ENCODE measurements at regions not wholly inside any gene's neighbourhood (a gene's known extent, or its start where the extent isn't known, plus 50 kb on each side); places are given as distances from the start of the nearest gene placed in this dataset.

DNA sequence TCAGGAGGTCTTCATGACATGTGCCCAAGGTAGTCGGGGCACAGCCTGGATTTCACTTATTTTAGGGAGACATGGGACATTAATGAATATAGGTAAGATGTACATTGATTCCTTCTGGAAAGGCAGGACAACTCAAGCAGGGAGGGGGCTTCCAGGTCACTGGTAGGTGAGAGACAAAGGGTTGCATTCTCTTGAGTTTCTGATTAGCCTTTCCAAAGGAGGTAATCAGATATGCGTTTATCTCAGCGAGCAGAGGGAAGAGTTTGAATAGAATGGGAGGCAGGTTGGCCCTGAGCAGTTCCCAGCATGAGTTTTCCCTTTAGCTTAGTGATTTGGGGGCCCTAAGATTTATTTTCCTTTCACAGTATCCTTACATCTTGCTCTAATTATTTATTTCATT, 443.8 kb upstream of the EEF2KMT start:
- Histone ChIP-seq H3K36me3 (no peaks in the 10 kb centered on the region), H3K4me3 (no peak overlapping the region), H3K27ac (no peak overlapping the region), H3K27me3 (replicated peaks; ENCODE audit: insufficient read depth) (peaks cover 2% of the 10 kb centered on the region), H3K4me1 (replicated peaks) (no peaks in the 10 kb centered on the region), H3K9me3 (no peaks in the 10 kb centered on the region)
- TF ChIP-seq, protein P1, sequence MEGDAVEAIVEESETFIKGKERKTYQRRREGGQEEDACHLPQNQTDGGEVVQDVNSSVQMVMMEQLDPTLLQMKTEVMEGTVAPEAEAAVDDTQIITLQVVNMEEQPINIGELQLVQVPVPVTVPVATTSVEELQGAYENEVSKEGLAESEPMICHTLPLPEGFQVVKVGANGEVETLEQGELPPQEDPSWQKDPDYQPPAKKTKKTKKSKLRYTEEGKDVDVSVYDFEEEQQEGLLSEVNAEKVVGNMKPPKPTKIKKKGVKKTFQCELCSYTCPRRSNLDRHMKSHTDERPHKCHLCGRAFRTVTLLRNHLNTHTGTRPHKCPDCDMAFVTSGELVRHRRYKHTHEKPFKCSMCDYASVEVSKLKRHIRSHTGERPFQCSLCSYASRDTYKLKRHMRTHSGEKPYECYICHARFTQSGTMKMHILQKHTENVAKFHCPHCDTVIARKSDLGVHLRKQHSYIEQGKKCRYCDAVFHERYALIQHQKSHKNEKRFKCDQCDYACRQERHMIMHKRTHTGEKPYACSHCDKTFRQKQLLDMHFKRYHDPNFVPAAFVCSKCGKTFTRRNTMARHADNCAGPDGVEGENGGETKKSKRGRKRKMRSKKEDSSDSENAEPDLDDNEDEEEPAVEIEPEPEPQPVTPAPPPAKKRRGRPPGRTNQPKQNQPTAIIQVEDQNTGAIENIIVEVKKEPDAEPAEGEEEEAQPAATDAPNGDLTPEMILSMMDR (IDR thresholded peaks at IDR 0.05): no peak
- TF ChIP-seq POLR2AphosphoS5 (IDR thresholded peaks at IDR 0.05) (no peak), POLR2A (IDR thresholded peaks at IDR 0.05) (no peak)
- DNase-seq (ENCODE audit: low spot score): no peak
- WGBS: 39% methylated on average over 3 of the region's 3 CpGs
- intact Hi-C loops (cut with DNase I): no loop called here

DNA sequence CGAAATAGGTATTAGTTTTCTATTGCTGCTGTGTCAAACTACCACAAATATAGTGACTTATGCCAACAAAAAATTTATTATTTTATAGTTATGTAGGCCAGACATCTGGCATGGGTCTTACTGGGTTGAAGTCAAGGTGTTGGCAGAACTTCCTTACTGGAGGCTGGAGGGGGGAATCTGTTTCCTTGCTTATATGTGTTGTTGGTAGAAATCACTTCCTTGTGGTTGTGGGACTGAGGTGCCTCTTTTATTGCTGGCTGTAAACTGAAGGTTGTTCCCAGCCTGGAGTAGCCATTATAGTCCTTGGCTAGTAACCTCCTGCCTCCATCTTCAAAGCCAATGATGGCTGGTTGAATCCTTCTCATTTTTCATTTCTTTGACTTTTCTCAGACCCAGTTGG, 439.8 kb upstream of the EEF2KMT start:
- no peak for DNase-seq (ENCODE audit: low spot score)

DNA sequence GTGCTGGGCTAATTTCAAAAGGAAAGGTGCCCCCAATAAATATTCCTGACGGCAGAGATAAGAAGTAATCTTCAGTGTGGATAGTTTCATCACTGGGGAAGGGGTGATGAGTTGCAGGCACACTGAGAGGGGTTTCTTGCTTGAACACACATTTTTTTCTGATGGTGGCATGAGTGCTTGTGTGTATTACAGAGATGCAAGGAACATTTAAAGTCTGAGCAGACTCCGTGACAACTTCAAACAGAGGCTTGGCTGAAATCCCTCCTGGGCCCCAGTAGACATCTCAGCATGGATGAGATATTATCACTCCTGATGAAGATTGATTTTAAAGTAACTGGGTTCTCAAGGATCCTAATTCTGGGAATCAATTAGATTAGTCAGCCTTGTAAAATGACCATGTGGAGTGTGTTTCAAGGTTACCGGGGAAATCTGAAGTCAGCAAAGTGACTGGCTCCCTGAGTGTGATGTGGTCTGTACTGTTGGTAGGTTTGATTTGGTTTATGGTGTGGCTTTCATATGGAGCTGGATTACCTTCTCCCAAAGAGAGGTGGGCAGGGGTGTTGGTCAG, 435.8 kb upstream of the EEF2KMT start:
- intact Hi-C loops (cut with DNase I): no loop called here
- TF ChIP-seq POLR2A (IDR thresholded peaks at IDR 0.05): no peak

More for the DNA sequence above, 439.8 kb upstream of the EEF2KMT start:
- no peaks in the 10 kb centered on the region for H3K27me3 ChIP-seq (replicated peaks; ENCODE audit: insufficient read depth)
- TF ChIP-seq POLR2AphosphoS5 (IDR thresholded peaks at IDR 0.05) (no peak), POLR2A (IDR thresholded peaks at IDR 0.05) (no peak)
- TF ChIP-seq, protein P1 (IDR thresholded peaks at IDR 0.05): no peak
- 89% methylated on average over 1 of the region's 1 CpG for WGBS
- no peaks in the 10 kb centered on the region for H3K36me3 ChIP-seq
- H3K9me3 ChIP-seq: no peaks in the 10 kb centered on the region
- H3K4me3 ChIP-seq: no peak overlapping the region
- no peaks in the 10 kb centered on the region for H3K4me1 ChIP-seq (replicated peaks)
- intact Hi-C loops (cut with DNase I): no loop called here
- no peak overlapping the region for H3K27ac ChIP-seq

DNA sequence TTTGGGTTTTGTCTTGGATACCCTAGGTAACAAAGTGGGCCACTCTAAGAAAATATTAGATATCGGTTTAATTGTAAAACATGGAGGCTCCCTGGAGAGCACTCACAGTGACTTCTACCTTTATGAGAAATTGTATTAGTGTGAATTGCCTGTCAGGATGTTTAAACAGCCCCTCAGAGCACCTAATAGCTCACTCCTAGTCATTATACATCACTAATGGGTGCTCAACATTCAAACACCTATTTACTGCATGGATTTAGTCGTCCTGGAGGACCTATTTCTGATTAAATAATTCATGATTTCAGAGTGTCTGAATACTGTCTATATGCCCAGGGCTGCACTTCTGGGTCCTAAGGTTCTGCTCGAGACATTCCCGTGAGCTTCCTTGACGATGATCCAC, 430.2 kb upstream of the EEF2KMT start:
- TF ChIP-seq, protein P1 (IDR thresholded peaks at IDR 0.05): no peak
- no peak for TF ChIP-seq POLR2A (IDR thresholded peaks at IDR 0.05)
- no peak for TF ChIP-seq POLR2AphosphoS5 (IDR thresholded peaks at IDR 0.05)
- 88% methylated on average over 5 of the region's 5 CpGs for WGBS
- DNase-seq (ENCODE audit: low spot score): no peak
- Histone ChIP-seq H3K4me3 (no peak overlapping the region), H3K27me3 (replicated peaks; ENCODE audit: insufficient read depth) (no peaks in the 10 kb centered on the region), H3K4me1 (replicated peaks) (no peaks in the 10 kb centered on the region), H3K27ac (no peak overlapping the region), H3K9me3 (no peaks in the 10 kb centered on the region), H3K36me3 (no peaks in the 10 kb centered on the region)
- intact Hi-C loops (cut with DNase I): no loop called here

More for the DNA sequence above, 435.8 kb upstream of the EEF2KMT start:
- Histone ChIP-seq H3K4me1 (replicated peaks) (no peaks in the 10 kb centered on the region), H3K27ac (no peak overlapping the region), H3K36me3 (no peaks in the 10 kb centered on the region), H3K27me3 (replicated peaks; ENCODE audit: insufficient read depth) (no peaks in the 10 kb centered on the region), H3K9me3 (no peaks in the 10 kb centered on the region), H3K4me3 (no peak overlapping the region)
- WGBS: 31% methylated on average over 3 of the region's 3 CpGs
- no peak for DNase-seq (ENCODE audit: low spot score)

DNA sequence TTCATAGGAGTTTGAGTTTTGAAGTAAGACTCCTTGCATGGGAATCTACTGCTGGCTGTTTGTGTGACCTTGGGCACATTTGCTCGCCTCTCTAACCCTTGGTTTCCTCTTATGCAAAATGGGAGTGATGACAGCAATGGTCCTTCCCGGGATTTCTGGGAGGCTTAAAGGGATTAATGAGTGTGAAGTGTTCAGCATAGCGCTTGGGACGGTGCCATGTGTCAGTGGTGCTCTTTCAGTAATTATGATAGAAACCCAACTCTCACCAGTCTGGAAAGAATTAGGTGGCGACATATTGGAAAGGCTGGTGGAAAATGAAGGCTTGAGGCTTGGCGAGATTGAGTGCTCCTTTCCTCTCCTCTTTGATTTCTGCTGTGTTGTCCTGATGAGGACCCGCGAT, 429.2 kb upstream of the EEF2KMT start:
- Histone ChIP-seq H3K36me3 (no peaks in the 10 kb centered on the region), H3K9me3 (no peaks in the 10 kb centered on the region), H3K4me1 (replicated peaks) (no peaks in the 10 kb centered on the region), H3K4me3 (no peak overlapping the region), H3K27me3 (replicated peaks; ENCODE audit: insufficient read depth) (no peaks in the 10 kb centered on the region), H3K27ac (no peak overlapping the region)
- WGBS: 82% methylated on average over 8 of the region's 8 CpGs
- TF ChIP-seq POLR2AphosphoS5 (IDR thresholded peaks at IDR 0.05) (no peak), POLR2A (IDR thresholded peaks at IDR 0.05) (no peak)
- TF ChIP-seq, protein P1 (IDR thresholded peaks at IDR 0.05): no peak
- intact Hi-C loops (cut with DNase I): no loop called here
- no peak for DNase-seq (ENCODE audit: low spot score)
